HEK293 (cell line): ENCODE measurements at regions not wholly inside any gene's neighbourhood (a gene's known extent, or its start where the extent isn't known, plus 50 kb on each side); places are given as distances from the start of the nearest gene placed in this dataset.
A peak's percentile ranks its signal among the peaks of the same experiment; 100 is the strongest.
"Not testable (repeated sequence)": the region's sequence is repeated elsewhere in the genome, so short reads cannot be mapped to it uniquely, and the experiment has no call there.

Source experiments
- CTCF ChIA-PET: fragments of 350-600 bp; formaldehyde crosslinking; extraction: SDS; loops from one replicate; lab custom pipeline; 2021; ENCODE audit warnings: antibody characterized with exemption; lab: Yijun Ruan, JAX
- POLR2A ChIA-PET: fragments of 300-600 bp; formaldehyde crosslinking; extraction: SDS; loops from one replicate; lab custom pipeline; 2020; ENCODE audit warnings: antibody characterized with exemption, inconsistent platforms; lab: Yijun Ruan, JAX
- H3K27ac ChIP-seq: fragments of 200-500 bp; sonication (Bioruptor generic); 2 replicates; pipeline ENCODE4 v1.5.1; 2014; ENCODE audit warnings: low read depth, low read length, control low read depth, inconsistent platforms; ENCODE audit errors: extremely low read depth
- H3K36me3 ChIP-seq, 2 experiments: fragments of 200-500 bp in 1 of 2; sonication (Bioruptor generic) in 1 of 2; 1 replicate in 1 of 2; 2 replicates in 1 of 2; pipeline ENCODE4 v1.5.1; 2014 to 2017; ENCODE audit warnings: inconsistent platforms in 2 of 2, low read length in 2 of 2; ENCODE audit not compliant: control insufficient read depth in 2 of 2, insufficient read depth in 1 of 2
- H3K4me1 ChIP-seq: fragments of 200-500 bp; sonication (Bioruptor generic); 2 replicates; pipeline ENCODE4 v1.5.1; 2014; ENCODE audit warnings: mild to moderate bottlenecking, low read length, inconsistent platforms; ENCODE audit not compliant: control insufficient read depth, insufficient read depth
- H3K4me3 ChIP-seq: 2 replicates; pipeline ENCODE4 v1.5.1; 2011; ENCODE audit warnings: low read depth, mild to moderate bottlenecking, control low read depth, low read length, moderate library complexity
- H3K9me3 ChIP-seq: fragments of 200-500 bp; sonication (Bioruptor generic); 2 replicates; pipeline ENCODE4 v1.5.1; 2014; ENCODE audit warnings: low read depth, low read length, inconsistent platforms; ENCODE audit not compliant: control insufficient read depth, insufficient read depth
- BCL11B ChIP-seq: fragments of 450-650 bp; formaldehyde crosslinking; IDR thresholded peaks from 2 replicates; pipeline ENCODE4 v1.5.1; 2016; ENCODE audit warnings: low read depth, missing biosample characterization, missing genetic modification characterization
- GLIS1 ChIP-seq: fragments of 450-650 bp; formaldehyde crosslinking; IDR thresholded peaks from 2 replicates; pipeline ENCODE4 v1.5.1; 2016; ENCODE audit warnings: missing biosample characterization, missing genetic modification characterization
- SCRT1 ChIP-seq: fragments of 450-650 bp; formaldehyde crosslinking; IDR thresholded peaks from 2 replicates; pipeline ENCODE4 v1.5.1; 2016; ENCODE audit warnings: missing biosample characterization, missing genetic modification characterization, borderline replicate concordance
- SCRT2 ChIP-seq: fragments of 450-650 bp; formaldehyde crosslinking; IDR thresholded peaks from 2 replicates; pipeline ENCODE4 v1.5.1; 2016; ENCODE audit warnings: missing biosample characterization, missing genetic modification characterization
- ZBTB20 ChIP-seq: fragments of 450-650 bp; formaldehyde crosslinking; IDR thresholded peaks from 2 replicates; pipeline ENCODE4 v1.5.1; 2016; ENCODE audit warnings: missing biosample characterization, missing genetic modification characterization
- ZEB2 ChIP-seq: fragments of 450-650 bp; formaldehyde crosslinking; IDR thresholded peaks from 2 replicates; pipeline ENCODE4 v1.5.1; 2016; ENCODE audit warnings: missing biosample characterization, missing genetic modification characterization
- ZIC2 ChIP-seq: fragments of 450-650 bp; formaldehyde crosslinking; IDR thresholded peaks from 2 replicates; pipeline ENCODE4 v1.5.1; 2016; ENCODE audit warnings: missing biosample characterization, missing genetic modification characterization
- ZNF146 ChIP-seq: fragments of 450-650 bp; formaldehyde crosslinking; IDR thresholded peaks from 2 replicates; pipeline ENCODE4 v1.5.1; 2016; ENCODE audit warnings: missing biosample characterization, missing genetic modification characterization
- ZNF391 ChIP-seq: fragments of 450-650 bp; formaldehyde crosslinking; IDR thresholded peaks from 2 replicates; pipeline ENCODE4 v1.5.1; 2016; ENCODE audit warnings: low read depth, missing biosample characterization, missing genetic modification characterization, borderline replicate concordance
- ZNF394 ChIP-seq: fragments of 450-650 bp; formaldehyde crosslinking; IDR thresholded peaks from 2 replicates; pipeline ENCODE4 v1.5.1; 2016; ENCODE audit warnings: missing biosample characterization, missing genetic modification characterization, mild to moderate bottlenecking, moderate library complexity, borderline replicate concordance
- TF ChIP-seq, protein P1 (sequence below): sonication (generic); formaldehyde crosslinking; IDR thresholded peaks from 2 replicates; pipeline ENCODE4 v1.8.1; 2022; ENCODE audit warnings: mild to moderate bottlenecking, moderate library complexity, missing genetic modification reagents
- TF ChIP-seq, protein P2 (sequence below): fragments of 450-650 bp; formaldehyde crosslinking; IDR thresholded peaks from 2 replicates; pipeline ENCODE4 v1.5.1; 2017; ENCODE audit warnings: missing biosample characterization, missing genetic modification characterization

DNA sequence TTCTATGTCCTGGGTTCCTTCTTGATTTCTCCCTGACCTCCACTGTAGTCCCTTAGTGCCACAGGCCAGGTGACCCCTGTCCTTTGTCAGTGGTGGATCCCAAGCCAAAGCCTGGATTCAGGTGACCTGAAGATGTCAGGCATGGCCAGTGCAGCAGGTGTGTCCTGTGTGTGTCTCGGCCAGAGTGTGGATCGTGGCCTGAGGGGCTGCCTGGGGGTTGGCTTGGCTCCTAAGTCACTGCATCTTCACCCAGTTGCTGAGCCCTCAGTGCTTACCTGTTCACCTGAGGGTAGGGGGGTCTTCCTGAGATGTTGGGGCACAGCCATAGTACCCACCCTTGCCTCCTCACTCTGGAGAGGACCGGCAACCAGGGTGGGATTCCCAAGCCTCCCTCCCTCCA is 61.8 kb upstream of the PITX1 start:
- no peak overlapping the region for H3K27ac ChIP-seq

GRCh38 chr5:135095052-135095715 is 61.2 kb upstream of the PITX1 start:
- H3K27ac ChIP-seq: no peak overlapping the region
- no peaks in the 10 kb centered on the region for H3K4me1 ChIP-seq
- POLR2A ChIA-PET: no interaction called here
- H3K9me3 ChIP-seq: no peaks in the 10 kb centered on the region
- H3K4me3 ChIP-seq: no peak overlapping the region
- TF ChIP-seq ZIC2: 0 out of 2 replicates have a peak, but pooled peaks have one; percentile 21
- TF ChIP-seq GLIS1 (tag by site-specific recombination): peak; percentile 84
- no peak for TF ChIP-seq ZNF394
- no peaks in the 10 kb centered on the region for H3K36me3 ChIP-seq
- CTCF ChIA-PET: no interaction called here

More for the DNA sequence above, 61.8 kb upstream of the PITX1 start:
- POLR2A ChIA-PET: no interaction called here
- no peak for TF ChIP-seq BCL11B (tag by site-specific recombination)
- no peak for TF ChIP-seq ZBTB20
- TF ChIP-seq ZNF391 (tag by site-specific recombination): no peak
- TF ChIP-seq, all 188 proteins: peak for 0
- no peaks in the 10 kb centered on the region for H3K9me3 ChIP-seq
- H3K36me3 ChIP-seq: no peaks in the 10 kb centered on the region
- no peak overlapping the region for H3K4me3 ChIP-seq
- CTCF ChIA-PET: no interaction called here
- H3K4me1 ChIP-seq: no peaks in the 10 kb centered on the region

DNA sequence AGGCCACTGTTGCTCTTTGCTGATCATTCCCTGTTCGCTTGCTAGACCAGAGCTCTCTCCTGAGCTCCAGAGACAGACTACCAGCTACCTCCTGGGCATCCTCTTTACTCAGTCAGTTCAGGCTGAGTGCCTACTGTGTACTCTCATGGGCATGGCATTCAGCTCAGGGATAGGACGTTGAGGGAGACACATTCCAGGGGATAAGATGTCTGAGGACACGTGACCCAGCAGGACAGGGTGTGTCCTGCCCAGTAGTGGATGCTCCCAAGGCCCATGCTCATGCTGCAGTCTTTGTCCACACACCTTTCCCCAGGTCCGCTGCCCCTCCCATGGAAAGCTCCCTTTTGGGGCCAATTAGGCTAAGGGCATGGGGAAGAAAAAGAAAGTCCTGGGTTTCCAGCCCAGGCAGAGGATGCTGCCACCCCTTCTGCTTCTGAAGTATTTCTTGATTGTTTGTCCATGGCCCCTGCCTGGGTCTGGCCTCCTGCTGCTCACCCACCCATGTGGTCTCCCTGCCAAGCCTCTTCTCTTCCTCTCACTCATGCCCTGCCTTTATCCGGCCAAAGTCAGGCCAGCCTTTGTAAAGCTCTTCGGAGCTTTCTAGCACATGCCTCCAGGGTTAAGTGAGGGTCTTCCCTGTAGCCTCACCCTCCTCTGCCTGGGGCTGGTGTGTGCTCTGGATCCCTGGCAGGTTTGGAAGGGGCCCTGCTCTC is 60.5 kb upstream of the PITX1 start:
- no peak overlapping the region for H3K4me3 ChIP-seq
- H3K27ac ChIP-seq: no peak overlapping the region
- TF ChIP-seq, protein P1, sequence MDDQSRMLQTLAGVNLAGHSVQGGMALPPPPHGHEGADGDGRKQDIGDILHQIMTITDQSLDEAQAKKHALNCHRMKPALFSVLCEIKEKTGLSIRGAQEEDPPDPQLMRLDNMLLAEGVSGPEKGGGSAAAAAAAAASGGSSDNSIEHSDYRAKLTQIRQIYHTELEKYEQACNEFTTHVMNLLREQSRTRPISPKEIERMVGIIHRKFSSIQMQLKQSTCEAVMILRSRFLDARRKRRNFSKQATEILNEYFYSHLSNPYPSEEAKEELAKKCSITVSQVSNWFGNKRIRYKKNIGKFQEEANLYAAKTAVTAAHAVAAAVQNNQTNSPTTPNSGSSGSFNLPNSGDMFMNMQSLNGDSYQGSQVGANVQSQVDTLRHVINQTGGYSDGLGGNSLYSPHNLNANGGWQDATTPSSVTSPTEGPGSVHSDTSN: no peak
- peak; percentile 57 for TF ChIP-seq ZIC2
- no peaks in the 10 kb centered on the region for H3K36me3 ChIP-seq
- ChIA-PET CTCF (no interaction called here), POLR2A (no interaction called here)
- no peaks in the 10 kb centered on the region for H3K4me1 ChIP-seq
- no peaks in the 10 kb centered on the region for H3K9me3 ChIP-seq

DNA sequence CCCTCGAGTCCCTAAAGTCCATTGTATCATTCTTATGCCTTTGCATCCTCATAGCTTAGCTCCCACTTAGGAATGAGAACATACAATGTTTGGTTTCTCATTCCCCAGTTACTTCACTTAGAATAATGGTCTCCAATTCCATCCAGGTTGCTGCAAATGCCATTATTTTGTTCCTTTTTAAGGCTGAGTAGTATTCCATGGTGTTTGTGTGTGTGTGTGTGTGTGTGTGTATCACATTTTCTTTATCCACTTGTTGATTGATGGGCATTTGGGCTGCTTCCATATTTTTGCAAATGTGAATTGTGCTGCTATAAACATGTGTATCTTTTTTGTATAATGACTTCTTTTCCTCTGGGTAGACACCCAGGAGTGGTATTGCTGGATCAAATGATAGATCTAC is 59.5 kb upstream of the PITX1 start:
- H3K4me3 ChIP-seq, H3K9me3 ChIP-seq, H3K36me3 ChIP-seq, H3K27ac ChIP-seq, POLR2A ChIA-PET, CTCF ChIA-PET, H3K4me1 ChIP-seq: not testable (repeated sequence)
- TF ChIP-seq SCRT1 (tag by site-specific recombination): peak; percentile 76
- peak; percentile 90 for TF ChIP-seq SCRT2
- peak; percentile 64; the same call in 1 of the 2 replicates for TF ChIP-seq ZNF146 (tag by site-specific recombination)
- TF ChIP-seq, protein P2, sequence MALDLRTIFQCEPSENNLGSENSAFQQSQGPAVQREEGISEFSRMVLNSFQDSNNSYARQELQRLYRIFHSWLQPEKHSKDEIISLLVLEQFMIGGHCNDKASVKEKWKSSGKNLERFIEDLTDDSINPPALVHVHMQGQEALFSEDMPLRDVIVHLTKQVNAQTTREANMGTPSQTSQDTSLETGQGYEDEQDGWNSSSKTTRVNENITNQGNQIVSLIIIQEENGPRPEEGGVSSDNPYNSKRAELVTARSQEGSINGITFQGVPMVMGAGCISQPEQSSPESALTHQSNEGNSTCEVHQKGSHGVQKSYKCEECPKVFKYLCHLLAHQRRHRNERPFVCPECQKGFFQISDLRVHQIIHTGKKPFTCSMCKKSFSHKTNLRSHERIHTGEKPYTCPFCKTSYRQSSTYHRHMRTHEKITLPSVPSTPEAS: peak; percentile 61

DNA sequence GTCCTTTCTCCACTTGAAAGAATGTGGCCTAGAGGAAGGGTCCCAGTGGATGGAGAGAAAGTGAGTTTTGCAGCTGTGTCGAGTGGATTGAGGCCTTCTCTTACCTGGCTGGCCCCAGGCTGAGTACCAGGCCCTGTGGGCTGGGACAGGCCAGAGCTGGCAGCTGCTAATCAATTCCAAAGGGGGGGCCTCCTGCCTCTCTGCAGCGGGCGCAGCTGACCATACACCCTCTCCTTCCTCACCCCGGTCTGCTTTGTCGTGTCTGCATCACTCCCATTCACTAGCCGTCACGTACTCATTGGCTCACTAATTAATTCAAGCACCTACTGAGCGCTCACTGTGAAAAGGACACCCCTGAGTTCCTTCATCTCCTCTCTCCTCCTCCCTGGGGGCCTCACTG is 58.4 kb upstream of the PITX1 start:
- no peak overlapping the region for H3K27ac ChIP-seq
- no peaks in the 10 kb centered on the region for H3K4me1 ChIP-seq
- no peak overlapping the region for H3K4me3 ChIP-seq
- TF ChIP-seq ZEB2 (tag by site-specific recombination): no peak
- H3K36me3 ChIP-seq: no peaks in the 10 kb centered on the region
- CTCF ChIA-PET: interaction anchor here (0.5 kb wide), 1 partner anchor 1998 kb away, joined by 3 read pairs; no protein-coding TSS in a partner anchor
- POLR2A ChIA-PET: no interaction called here
- no peaks in the 10 kb centered on the region for H3K9me3 ChIP-seq
